Lower leg skin (tissue), 4 donors: ENCODE measurements at regions not wholly inside any gene's neighbourhood (a gene's known extent, or its start where the extent isn't known, plus 50 kb on each side); places are given as distances from the start of the nearest gene placed in this dataset.

Experiments used
- DNase-seq, 2 donors: peaks; one replicate each; pipeline ENCODE4 v3.0.0-alpha.2; 2019; ENCODE audit warnings: low spot score in 2 of 2
- H3K4me3 ChIP-seq: fragments of 200-600 bp; sonication (generic); 2 replicates; pipeline ENCODE4 v1.5.1; 2017; ENCODE audit warnings: mild to moderate bottlenecking, low read depth; ENCODE audit not compliant: poor library complexity, severe bottlenecking
- POLR2A ChIP-seq, 2 donors: fragments of 450-650 bp; IDR thresholded peaks; one replicate each; pipeline ENCODE4 v1.6.1; 2016 to 2017; ENCODE audit warnings: antibody characterized with exemption in 2 of 2, mild to moderate bottlenecking in 1 of 2, moderate library complexity in 1 of 2
- WGBS, 2 donors: methylation state at CpG; one replicate each; pipeline ENCODE4 v1.1.5; 2018; 5-methylcytosine and 5-hydroxymethylcytosine counted together
- intact Hi-C: fragments of 100-400 bp; cut with DNase I; formaldehyde crosslinking; loops from one replicate; pipeline ENCODE4 v1.15.0; 2023; ENCODE audit warnings: low total_unique reads
- TF ChIP-seq, protein P1 (sequence below), 3 donors: fragments of 450-650 bp; IDR thresholded peaks; one replicate each; pipeline ENCODE4 v1.5.1; 2016; ENCODE audit warnings: antibody characterized with exemption in 3 of 3, mild to moderate bottlenecking in 3 of 3, moderate library complexity in 2 of 3

DNA sequence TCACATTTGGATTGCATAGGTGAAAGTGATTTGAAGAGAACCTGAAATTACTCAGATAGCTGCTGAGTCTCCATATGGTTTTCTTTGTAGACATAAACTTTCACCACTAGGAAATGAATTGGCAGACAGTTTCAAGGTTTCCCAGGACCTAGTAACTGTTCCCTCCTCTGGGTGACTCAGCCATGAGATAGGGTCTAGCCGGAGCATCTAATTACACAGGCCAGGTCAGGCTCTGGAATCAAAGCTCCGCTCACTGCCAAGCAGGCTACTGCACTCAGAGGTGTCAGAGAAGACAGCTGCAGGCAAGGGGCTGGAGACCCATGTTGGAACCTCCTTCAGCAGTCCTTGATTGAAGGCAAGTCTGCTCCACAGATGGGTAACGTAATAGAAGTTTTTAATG lies 429.2 kb downstream of the TNS1 start:
- intact Hi-C loops, result no loop called here
- TF ChIP-seq, protein P1, sequence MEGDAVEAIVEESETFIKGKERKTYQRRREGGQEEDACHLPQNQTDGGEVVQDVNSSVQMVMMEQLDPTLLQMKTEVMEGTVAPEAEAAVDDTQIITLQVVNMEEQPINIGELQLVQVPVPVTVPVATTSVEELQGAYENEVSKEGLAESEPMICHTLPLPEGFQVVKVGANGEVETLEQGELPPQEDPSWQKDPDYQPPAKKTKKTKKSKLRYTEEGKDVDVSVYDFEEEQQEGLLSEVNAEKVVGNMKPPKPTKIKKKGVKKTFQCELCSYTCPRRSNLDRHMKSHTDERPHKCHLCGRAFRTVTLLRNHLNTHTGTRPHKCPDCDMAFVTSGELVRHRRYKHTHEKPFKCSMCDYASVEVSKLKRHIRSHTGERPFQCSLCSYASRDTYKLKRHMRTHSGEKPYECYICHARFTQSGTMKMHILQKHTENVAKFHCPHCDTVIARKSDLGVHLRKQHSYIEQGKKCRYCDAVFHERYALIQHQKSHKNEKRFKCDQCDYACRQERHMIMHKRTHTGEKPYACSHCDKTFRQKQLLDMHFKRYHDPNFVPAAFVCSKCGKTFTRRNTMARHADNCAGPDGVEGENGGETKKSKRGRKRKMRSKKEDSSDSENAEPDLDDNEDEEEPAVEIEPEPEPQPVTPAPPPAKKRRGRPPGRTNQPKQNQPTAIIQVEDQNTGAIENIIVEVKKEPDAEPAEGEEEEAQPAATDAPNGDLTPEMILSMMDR (IDR thresholded peaks at IDR 0.05), result no peak
- TF ChIP-seq POLR2A (IDR thresholded peaks at IDR 0.05), result no peak
- H3K4me3 ChIP-seq, result no peak overlapping the region
- no peak for DNase-seq
- WGBS, 2 donors, result 60 to 75% methylated on average over 3 of the region's 3 CpGs

DNA sequence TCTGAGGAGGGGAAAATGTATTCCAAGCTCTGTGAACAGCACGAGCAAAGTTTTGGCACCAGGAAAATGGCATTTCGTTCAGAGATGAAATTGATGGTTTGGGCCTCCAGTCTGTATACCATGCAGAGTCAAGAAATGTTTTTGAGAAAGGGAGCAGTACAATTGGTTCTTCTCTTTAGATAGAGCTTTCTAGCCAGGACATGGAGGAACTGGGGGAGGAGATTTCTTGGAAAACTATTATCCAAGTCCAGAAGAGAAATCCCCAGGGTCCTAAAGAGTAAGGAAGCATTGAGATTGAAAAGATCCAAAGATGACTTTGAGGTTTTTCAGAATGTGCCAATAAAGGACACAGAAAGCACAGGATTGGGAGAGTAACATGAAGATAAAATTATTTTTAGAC lies 432.4 kb downstream of the TNS1 start:
- DNase-seq, result no peak
- 91 to 95% methylated on average over 2 of the region's 2 CpGs for WGBS, 2 donors
- TF ChIP-seq POLR2A (IDR thresholded peaks at IDR 0.05), result no peak
- TF ChIP-seq, protein P1 (IDR thresholded peaks at IDR 0.05), result no peak
- intact Hi-C loops, result no loop called here
- H3K4me3 ChIP-seq, result no peak overlapping the region

DNA sequence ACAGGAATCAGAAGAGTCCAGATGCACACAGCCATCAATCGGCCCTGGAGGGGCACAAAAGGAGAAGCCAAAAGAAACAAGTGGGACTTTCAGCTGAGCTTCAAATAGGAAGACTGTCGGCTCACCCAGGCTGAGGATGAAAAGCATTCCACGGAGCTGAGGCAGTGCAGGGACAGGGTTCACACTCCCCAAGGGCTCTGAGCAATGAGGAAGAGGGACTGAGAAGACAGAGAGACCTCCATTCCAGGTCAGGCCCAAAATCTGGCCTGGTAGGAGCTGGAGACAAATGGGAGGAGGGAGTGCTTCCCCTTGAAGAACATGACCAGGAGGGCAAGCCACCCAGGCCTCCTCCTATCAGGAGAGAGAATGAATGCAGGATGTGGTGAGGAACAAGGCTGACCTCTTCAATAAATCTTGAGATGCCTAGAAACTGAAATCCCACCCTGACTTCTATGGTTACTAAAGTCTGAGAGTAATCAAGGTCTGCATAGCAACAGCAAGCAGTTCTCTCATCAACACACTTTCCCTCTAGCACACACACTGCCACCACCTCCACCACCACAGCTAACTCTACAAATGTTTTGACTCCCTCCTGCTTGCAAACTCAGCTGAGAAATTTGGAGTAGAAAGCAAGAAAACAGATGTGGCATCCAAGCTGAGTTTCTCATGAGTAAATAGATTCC lies 434.4 kb downstream of the TNS1 start:
- DNase-seq, result no peak
- WGBS, 2 donors, result 43 to 46% methylated on average over 3 of the region's 3 CpGs

DNA sequence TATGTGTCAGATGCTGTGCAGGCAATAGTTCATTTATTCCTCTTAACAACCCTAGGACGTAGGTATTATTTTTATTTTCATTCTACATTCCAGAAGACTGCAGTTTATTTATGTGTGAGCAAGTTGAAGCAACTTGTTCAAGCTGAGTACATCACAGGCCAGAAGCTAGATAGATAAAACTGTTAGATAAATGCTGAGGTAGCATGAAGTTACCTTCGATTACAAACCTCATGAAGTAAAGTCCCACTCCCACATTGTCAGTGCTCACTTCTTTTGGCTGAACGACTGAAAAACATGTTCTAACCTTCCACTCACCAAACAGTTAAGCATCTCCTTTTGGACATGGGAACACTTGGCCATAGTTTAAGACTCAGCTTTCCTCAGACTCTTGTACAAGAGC lies 439.2 kb downstream of the TNS1 start:
- TF ChIP-seq, protein P1 (IDR thresholded peaks at IDR 0.05), result no peak
- no peak for TF ChIP-seq POLR2A (IDR thresholded peaks at IDR 0.05)
- no peak overlapping the region for H3K4me3 ChIP-seq
- intact Hi-C loops, result no loop called here
- DNase-seq, result no peak
- 51 to 62% methylated on average over 3 of the region's 3 CpGs for WGBS, 2 donors

More for the DNA sequence above, 434.4 kb downstream of the TNS1 start:
- intact Hi-C loops, result no loop called here
- TF ChIP-seq POLR2A (IDR thresholded peaks at IDR 0.05), result no peak
- TF ChIP-seq, protein P1 (IDR thresholded peaks at IDR 0.05), result no peak
- no peak overlapping the region for H3K4me3 ChIP-seq

DNA sequence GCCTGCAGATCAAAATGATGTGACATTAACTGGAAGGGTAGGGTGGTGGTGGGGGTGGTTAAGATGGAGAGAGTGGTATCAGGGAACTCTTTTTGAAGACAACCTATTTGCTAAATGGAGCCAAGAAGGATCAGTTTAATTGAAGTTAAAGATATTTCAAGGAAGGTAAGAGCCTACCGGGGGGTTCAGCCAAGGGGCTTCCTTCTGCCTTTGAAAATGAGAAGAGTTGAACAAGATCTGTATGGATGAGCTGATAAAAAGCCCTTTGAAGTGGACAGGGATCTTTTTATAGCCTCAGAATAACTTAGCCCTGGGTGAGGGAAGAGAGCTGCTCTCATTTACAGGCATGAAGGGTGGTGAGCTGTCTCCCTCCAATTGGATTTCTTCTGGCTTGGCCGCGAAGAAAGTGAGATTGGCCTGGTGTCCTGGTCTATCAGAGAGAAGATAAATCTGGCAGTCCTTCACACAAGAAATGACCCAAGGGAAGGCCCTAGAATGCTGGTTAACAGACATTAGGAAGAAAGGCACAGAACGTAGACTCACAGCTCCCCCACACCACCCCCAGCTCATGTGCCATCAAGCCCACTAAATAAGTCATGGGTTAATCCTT lies 439.8 kb downstream of the TNS1 start:
- DNase-seq, result no peak
- H3K4me3 ChIP-seq, result no peak overlapping the region
- WGBS, 2 donors, result 83 to 90% methylated on average over 4 of the region's 4 CpGs
- no peak for TF ChIP-seq POLR2A (IDR thresholded peaks at IDR 0.05)
- TF ChIP-seq, protein P1 (IDR thresholded peaks at IDR 0.05), result no peak
- intact Hi-C loops, result no loop called here
